Effector memory CD8-positive, alpha-beta T cell (primary cell): ENCODE measurements at regions not wholly inside any gene's neighbourhood (a gene's known extent, or its start where the extent isn't known, plus 50 kb on each side); places are given as distances from the start of the nearest gene placed in this dataset.
"Not testable (repeated sequence)": the region's sequence is repeated elsewhere in the genome, so short reads cannot be mapped to it uniquely, and the experiment has no call there.

Experiments
- ATAC-seq: fragments of 150-1000 bp; cut with Tn5 transposase; replicated peaks from 2 replicates; pipeline ENCODE4 v1.10.0; 2021; ENCODE audit warnings: mild to moderate bottlenecking, moderate library complexity
- DNase-seq, 3 experiments: peaks; one replicate each; pipeline ENCODE4 v3.0.0; 2021
- H3K27ac Mint-ChIP-seq, 2 donors: one replicate each; pipeline ENCODE4 v1.8.0; 2022; ENCODE audit warnings: mild to moderate bottlenecking in 2 of 2, mixed read lengths in 2 of 2, moderate library complexity in 2 of 2
- H3K27me3 Mint-ChIP-seq, 2 donors: one replicate each; pipeline ENCODE4 v1.8.0; 2022; ENCODE audit warnings: mixed read lengths in 2 of 2
- H3K36me3 Mint-ChIP-seq: one replicate; pipeline ENCODE4 v1.8.0; 2022; ENCODE audit warnings: mild to moderate bottlenecking, moderate library complexity, mixed read lengths; ENCODE audit not compliant: insufficient read depth
- H3K4me1 Mint-ChIP-seq, 2 donors: one replicate each; pipeline ENCODE4 v1.8.0; 2022; ENCODE audit warnings: low read depth in 2 of 2, mixed read lengths in 2 of 2
- H3K4me3 Mint-ChIP-seq, 2 donors: one replicate each; pipeline ENCODE4 v1.8.0; 2022; ENCODE audit warnings: mild to moderate bottlenecking in 2 of 2, mixed read lengths in 2 of 2, moderate library complexity in 2 of 2
- H3K9me3 Mint-ChIP-seq, 2 donors: one replicate each; pipeline ENCODE4 v1.8.0; 2022; ENCODE audit warnings: mixed read lengths in 2 of 2

DNA sequence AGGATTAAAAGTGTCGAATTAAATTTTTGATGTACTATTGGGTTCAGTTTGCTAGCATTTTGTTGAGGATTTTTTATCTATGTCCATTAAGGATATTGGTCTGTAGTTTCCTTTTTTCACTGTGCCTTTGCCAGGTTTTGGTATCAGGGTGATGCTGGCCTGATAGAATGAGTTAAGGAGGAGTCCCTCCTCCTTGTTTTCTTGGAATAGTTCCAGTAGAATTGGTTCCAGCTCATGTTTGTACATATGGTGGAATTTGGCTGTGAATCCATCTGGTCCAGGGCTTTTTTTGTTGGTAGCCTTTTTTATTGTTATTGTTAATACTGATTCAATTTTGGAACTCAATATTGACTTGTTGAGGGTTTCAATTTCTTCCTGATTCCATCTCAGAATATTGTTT, 141.8 kb downstream of the SIM1 start:
- no peaks in the 10 kb centered on the region for H3K27me3 Mint-ChIP-seq
- H3K4me3 Mint-ChIP-seq, result no peak overlapping the region
- H3K27ac Mint-ChIP-seq, result no peak overlapping the region
- ATAC-seq (no peak), DNase-seq (no peak)
- no peaks in the 10 kb centered on the region for H3K36me3 Mint-ChIP-seq
- H3K4me1 Mint-ChIP-seq, result no peaks in the 10 kb centered on the region
- H3K9me3 Mint-ChIP-seq, result no peaks in the 10 kb centered on the region

DNA sequence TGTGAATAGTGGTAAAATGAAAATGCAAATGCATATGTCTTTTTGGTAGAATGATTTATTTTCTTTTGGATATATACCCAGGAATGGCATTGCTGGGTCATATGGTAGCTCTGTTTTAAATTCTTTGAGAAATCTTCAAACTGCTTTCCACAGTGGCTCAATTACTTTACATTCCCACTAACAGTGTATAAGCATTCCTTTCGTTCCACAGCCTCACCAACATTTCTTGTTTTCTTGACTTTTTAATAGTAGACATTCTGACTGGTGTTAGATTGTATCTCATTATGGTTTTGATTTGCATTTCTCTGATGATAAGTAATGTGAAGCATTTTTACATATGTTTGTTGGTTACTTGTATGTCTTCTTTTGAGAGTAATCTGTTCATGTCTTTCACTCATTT, 144.0 kb downstream of the SIM1 start:
- no peak overlapping the region for H3K4me3 Mint-ChIP-seq
- no peaks in the 10 kb centered on the region for H3K27me3 Mint-ChIP-seq
- no peaks in the 10 kb centered on the region for H3K36me3 Mint-ChIP-seq
- ATAC-seq (no peak), DNase-seq (no peak)
- no peak overlapping the region for H3K27ac Mint-ChIP-seq
- H3K9me3 Mint-ChIP-seq, result no peaks in the 10 kb centered on the region
- no peaks in the 10 kb centered on the region for H3K4me1 Mint-ChIP-seq

- Mint-ChIP-seq H3K36me3 (no peaks in the 10 kb centered on the region), H3K4me3 (no peak overlapping the region), H3K27ac (no peak overlapping the region), H3K4me1 (no peaks in the 10 kb centered on the region), H3K27me3 (peaks cover 0 to 9% of the 10 kb centered on the region in 2 donors), H3K9me3 (no peaks in the 10 kb centered on the region)
- DNase-seq (no peak), ATAC-seq (no peak)
Measured at GRCh38 chr6:100317031-100317430, 147.7 kb downstream of the SIM1 start.

DNA sequence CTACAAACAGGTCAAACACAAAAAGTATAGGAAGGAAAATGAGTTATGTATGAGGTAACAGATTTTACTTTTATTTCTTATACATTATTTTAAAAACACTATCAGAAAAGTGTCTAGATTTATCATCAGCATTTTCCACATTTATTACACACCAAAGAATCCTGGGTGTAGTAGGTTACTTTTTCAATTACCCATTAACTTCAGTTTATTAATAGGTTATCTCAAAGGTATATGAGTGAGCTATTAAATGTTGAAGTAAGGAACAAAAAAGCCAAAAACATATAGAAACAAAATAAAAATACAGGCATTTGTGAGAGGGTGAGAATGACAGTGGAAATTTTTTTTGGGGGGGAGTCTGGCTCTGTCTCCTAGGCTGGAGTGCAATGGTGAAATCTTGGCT, 150.5 kb downstream of the SIM1 start:
- Mint-ChIP-seq H3K4me3 (no peak overlapping the region), H3K9me3 (no peaks in the 10 kb centered on the region), H3K27ac (no peak overlapping the region), H3K4me1 (no peaks in the 10 kb centered on the region), H3K36me3 (no peaks in the 10 kb centered on the region), H3K27me3 (peaks cover 0 to 9% of the 10 kb centered on the region in 2 donors)
- DNase-seq (no peak), ATAC-seq (no peak)

DNA sequence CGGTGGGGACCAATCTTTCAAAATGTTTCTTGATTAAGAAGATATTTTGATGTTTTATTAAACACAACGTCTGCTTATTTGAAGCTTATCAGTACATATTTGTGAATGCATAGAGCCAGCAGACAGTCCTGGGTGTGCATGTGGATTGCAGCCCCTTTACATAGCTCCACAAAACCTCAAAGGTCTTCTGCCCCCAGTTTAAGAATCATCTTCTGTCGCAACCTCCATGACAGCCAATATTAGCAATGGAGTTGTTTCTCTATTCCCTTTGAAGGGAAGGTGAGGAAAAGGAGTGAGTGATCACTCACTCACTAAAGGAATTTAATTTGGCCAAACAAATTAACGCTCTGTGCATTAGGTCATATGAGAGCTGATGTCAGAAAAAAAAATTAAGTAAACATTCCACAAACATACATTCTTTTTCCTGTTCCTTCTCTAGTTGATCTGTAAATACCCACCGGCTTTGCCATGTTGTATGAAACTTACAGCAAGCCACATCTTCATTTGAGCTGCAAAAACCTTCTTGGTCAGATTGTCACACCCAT, 152.9 kb downstream of the SIM1 start:
- ATAC-seq (no peak), DNase-seq (no peak)
- H3K4me1 Mint-ChIP-seq, result no peaks in the 10 kb centered on the region
- H3K27me3 Mint-ChIP-seq, result peaks cover 0 to 9% of the 10 kb centered on the region in 2 donors
- H3K36me3 Mint-ChIP-seq, result no peaks in the 10 kb centered on the region
- no peaks in the 10 kb centered on the region for H3K9me3 Mint-ChIP-seq
- H3K4me3 Mint-ChIP-seq, result no peak overlapping the region
- no peak overlapping the region for H3K27ac Mint-ChIP-seq

- no peaks in the 10 kb centered on the region for H3K4me1 Mint-ChIP-seq
- no peaks in the 10 kb centered on the region for H3K36me3 Mint-ChIP-seq
- H3K27ac Mint-ChIP-seq, result no peak overlapping the region
- DNase-seq (no peak), ATAC-seq (no peak)
- H3K4me3 Mint-ChIP-seq, result no peak overlapping the region
- H3K27me3 Mint-ChIP-seq, result peaks cover 0 to 9% of the 10 kb centered on the region in 2 donors
- H3K9me3 Mint-ChIP-seq, result no peaks in the 10 kb centered on the region
Measured at GRCh38 chr6:100309174-100309573, 155.5 kb downstream of the SIM1 start.

DNA sequence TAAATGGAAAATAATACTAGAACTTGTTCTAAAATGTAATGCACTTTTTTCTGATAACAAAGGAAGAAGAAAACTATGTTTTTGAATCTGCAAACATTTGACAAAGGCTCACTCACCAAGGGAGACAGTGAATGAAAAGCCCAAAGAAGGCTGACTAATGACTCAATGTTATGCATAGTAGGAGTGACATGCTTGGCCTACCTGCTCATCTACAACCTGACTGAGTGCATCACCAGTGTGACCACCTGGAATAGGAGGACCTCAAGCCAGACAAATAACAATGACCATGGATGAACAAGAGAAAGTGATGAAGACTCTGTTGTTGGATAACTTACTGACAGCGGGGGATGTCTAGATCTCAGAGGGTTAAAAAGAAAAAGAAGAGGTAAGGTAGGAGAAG, 157.2 kb downstream of the SIM1 start:
- no peaks in the 10 kb centered on the region for H3K9me3 Mint-ChIP-seq
- no peaks in the 10 kb centered on the region for H3K4me1 Mint-ChIP-seq
- H3K27me3 Mint-ChIP-seq, result no peaks in the 10 kb centered on the region
- no peak overlapping the region for H3K4me3 Mint-ChIP-seq
- DNase-seq (no peak), ATAC-seq (no peak)
- no peak overlapping the region for H3K27ac Mint-ChIP-seq
- no peaks in the 10 kb centered on the region for H3K36me3 Mint-ChIP-seq

- Mint-ChIP-seq H3K27me3 (no peaks in the 10 kb centered on the region), H3K9me3 (no peaks in the 10 kb centered on the region), H3K27ac (no peak overlapping the region), H3K36me3 (no peaks in the 10 kb centered on the region), H3K4me3 (no peak overlapping the region), H3K4me1 (no peaks in the 10 kb centered on the region)
- no peak for ATAC-seq
- DNase-seq, result no peak
Measured at GRCh38 chr6:100305209-100305869, 159.4 kb downstream of the SIM1 start.

GRCh38 chr6:100304575-100304974, 160.1 kb downstream of the SIM1 start:
- Mint-ChIP-seq H3K4me1 (no peaks in the 10 kb centered on the region), H3K36me3 (no peaks in the 10 kb centered on the region), H3K9me3 (no peaks in the 10 kb centered on the region), H3K27ac (no peak overlapping the region), H3K4me3 (no peak overlapping the region), H3K27me3 (no peaks in the 10 kb centered on the region)
- ATAC-seq (no peak), DNase-seq (no peak)

DNA sequence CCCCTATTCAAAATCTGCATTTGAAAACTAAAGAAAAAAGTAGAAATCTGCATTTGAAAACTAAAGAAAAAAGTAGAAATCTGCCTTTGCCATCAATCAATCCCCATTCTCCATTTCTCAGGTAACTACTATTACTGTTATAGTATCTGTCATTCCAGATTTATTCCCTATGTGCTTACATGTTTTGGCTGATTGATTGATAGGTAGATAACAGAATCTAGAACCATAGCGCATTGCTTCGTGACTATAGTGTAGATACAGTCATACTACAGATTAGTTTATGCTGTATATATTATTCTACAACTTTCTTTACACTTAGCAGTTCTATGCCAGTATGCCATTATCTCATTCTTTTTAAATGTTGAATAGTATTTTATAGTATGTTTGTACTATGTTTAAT, 163.0 kb downstream of the SIM1 start:
- H3K36me3 Mint-ChIP-seq, result no peaks in the 10 kb centered on the region
- no peak for ATAC-seq
- H3K27me3 Mint-ChIP-seq, result no peaks in the 10 kb centered on the region
- no peaks in the 10 kb centered on the region for H3K4me1 Mint-ChIP-seq
- no peak overlapping the region for H3K27ac Mint-ChIP-seq
- H3K9me3 Mint-ChIP-seq, result no peaks in the 10 kb centered on the region
- H3K4me3 Mint-ChIP-seq, result no peak overlapping the region
- DNase-seq, result no peak

DNA sequence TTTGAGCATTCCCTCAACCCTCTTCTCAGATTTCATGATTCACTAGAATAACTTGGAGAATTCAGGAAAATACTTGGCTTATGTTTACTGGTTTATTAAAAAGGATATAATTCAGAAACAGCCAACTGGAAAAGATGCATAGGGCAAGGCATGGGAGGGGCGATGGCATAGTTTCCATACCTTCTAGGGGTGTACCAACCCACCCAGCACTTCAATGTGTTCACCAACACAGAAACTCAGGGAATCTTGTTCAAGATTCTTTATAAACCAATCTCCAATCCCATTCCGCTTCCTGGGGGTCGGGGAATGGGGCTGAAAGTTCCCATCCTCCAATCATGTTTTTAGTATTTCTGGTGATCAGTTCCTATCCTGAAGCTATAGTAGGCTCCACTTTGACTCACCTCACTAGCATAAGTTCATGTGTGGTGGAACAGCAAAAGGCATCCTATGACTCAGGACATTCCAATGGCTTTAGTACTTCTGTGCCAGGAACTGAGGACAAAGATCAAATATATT, 164.4 kb downstream of the SIM1 start:
- DNase-seq (no peak), ATAC-seq (no peak)
- H3K4me1 Mint-ChIP-seq, result no peaks in the 10 kb centered on the region
- no peak overlapping the region for H3K4me3 Mint-ChIP-seq
- no peak overlapping the region for H3K27ac Mint-ChIP-seq
- no peaks in the 10 kb centered on the region for H3K36me3 Mint-ChIP-seq
- H3K27me3 Mint-ChIP-seq, result no peaks in the 10 kb centered on the region
- no peaks in the 10 kb centered on the region for H3K9me3 Mint-ChIP-seq

DNA sequence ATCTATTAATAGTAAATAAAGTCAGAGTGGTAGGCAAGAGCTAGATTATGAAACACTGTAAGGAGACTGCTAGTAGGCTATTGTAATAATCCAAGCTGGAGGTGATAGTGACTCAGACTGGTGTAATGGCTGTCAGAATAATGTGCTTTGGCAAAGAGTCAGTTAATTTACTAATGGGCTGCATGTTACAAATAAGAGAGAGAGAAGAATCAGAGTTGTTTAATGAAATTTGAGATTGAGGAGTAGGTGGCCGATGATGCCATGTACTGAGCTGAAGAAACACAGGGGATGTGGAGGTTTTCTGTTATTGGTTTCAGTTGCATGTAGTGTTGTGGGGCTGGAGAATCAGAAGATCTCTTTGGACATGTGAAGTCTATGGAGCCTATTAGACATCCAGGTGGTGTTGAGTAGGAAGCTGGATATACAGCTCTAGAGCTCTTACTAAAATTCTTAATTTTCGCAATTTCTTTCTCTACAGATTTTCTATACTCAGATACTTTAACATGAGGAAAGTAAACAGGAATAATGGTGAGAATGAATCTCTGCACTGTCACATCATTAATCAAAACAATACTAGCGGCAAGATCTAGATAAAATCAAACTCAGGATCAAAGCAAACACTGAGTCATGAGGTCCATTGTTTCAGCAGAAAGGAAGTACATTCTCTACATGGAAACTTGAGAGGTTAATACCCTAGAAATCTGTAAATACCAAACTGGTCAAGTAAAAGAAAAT, 167.7 kb downstream of the SIM1 start:
- Mint-ChIP-seq H3K4me1 (no peaks in the 10 kb centered on the region), H3K27ac (no peak overlapping the region), H3K4me3 (no peak overlapping the region), H3K27me3 (no peaks in the 10 kb centered on the region), H3K36me3 (no peaks in the 10 kb centered on the region), H3K9me3 (no peaks in the 10 kb centered on the region)
- ATAC-seq, result no peak
- no peak for DNase-seq

DNA sequence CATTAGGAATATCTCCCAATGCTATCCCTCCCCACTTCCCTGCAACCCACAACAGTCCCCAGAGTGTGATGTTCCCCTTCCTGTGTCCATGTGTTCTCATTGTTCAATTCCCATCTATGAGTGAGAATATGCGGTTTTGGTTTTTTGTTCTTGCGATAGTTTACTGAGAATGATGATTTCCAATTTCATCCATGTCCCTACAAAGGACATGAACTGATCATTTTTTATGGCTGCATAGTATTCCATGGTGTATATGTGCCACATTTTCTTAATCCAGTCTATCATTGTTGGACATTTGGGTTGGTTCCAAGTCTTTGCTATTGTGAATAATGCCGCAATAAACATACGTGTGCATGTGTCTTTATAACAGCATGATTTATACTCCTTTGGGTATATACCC, 169.5 kb downstream of the SIM1 start:
- H3K36me3 Mint-ChIP-seq, H3K4me1 Mint-ChIP-seq, H3K4me3 Mint-ChIP-seq, H3K27ac Mint-ChIP-seq, H3K27me3 Mint-ChIP-seq, H3K9me3 Mint-ChIP-seq, ATAC-seq, DNase-seq: not testable (repeated sequence)

DNA sequence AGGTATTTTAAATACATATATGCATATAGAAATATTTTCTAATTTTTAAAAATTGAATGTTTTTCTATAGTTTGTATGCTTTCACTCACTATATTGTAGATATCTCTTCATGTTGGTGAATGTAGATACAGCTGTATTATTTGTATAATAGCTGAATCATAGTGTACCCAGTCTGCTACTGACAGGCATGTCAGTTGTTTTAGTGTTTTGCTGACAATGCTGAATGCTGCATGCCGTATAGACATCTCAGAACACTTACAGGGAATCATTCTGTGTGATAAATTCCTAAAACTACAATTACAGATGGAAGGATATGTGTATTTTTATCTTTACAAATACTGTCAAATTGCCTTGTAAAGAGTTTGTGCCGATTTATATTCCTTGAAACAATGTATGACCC, 175.4 kb downstream of the SIM1 start:
- Mint-ChIP-seq H3K9me3 (no peaks in the 10 kb centered on the region), H3K36me3 (no peaks in the 10 kb centered on the region), H3K4me3 (no peak overlapping the region), H3K27ac (no peak overlapping the region), H3K27me3 (no peaks in the 10 kb centered on the region), H3K4me1 (no peaks in the 10 kb centered on the region)
- DNase-seq, result no peak
- ATAC-seq, result no peak
